Left kidney (tissue), 1 donor: ENCODE measurements at regions not wholly inside any gene's neighbourhood (a gene's known extent, or its start where the extent isn't known, plus 50 kb on each side); places are given as distances from the start of the nearest gene placed in this dataset.
A peak's percentile ranks its signal among the peaks of the same experiment; 100 is the strongest.

Experiments
- DNase-seq: peaks from one replicate; pipeline ENCODE4 v3.0.0-alpha.2; 2013

DNA sequence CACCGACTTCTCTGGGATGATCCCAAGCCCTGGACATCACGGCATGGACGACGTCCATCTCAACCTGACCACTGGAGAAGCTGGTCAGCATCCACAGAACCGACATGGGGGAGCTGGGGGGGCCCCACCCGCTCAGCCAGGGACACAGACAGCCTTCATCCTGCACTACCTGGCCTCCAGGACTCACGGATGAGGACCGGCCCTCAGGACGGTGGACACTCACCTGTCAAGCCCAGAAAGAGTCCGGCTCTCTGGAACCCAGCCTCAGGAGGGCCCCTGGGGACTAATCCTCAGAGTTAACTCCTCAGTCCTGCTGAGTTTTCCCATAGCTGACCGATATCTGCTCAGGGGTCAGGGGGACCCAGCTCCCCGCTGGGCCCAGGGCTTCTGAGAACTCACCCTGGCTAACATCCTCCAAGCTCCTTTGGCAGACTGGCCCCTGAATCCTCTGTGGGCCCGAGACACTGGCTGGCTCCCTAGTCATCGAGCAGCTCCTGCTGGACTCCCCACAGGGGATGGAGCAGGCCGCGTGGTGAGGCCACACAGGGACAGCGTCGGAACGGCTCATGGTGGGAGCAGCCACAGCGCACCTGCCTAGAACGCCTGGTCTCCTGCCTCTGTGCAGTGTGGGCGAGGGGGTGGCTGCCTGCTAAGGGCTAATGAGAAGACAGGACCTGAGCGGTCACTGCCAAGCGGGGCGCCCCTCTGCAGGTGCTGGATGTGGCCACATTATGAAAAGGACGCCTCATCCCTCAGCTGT, 649.2 kb downstream of the BRD1 start:
- no peak for DNase-seq

DNA sequence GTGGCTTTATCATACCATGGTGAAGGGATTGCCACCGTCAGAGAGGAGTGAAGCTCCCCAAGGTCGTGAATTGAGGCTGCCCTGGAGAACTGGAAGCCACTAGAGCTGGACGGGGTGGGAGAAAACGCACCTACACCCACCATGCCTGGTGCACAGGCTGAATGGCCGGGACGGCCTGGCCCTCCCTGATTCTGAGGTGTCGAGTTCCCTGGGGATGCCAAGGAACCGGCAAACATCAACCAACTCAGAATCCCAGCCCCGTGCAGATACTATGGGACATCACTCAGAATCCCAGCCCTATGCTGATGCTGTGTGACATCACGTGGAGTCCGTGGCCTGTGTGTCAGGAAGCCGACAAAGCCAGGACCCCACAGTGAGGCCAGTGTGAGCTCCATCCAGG, 650.0 kb downstream of the BRD1 start:
- no peak for DNase-seq

DNA sequence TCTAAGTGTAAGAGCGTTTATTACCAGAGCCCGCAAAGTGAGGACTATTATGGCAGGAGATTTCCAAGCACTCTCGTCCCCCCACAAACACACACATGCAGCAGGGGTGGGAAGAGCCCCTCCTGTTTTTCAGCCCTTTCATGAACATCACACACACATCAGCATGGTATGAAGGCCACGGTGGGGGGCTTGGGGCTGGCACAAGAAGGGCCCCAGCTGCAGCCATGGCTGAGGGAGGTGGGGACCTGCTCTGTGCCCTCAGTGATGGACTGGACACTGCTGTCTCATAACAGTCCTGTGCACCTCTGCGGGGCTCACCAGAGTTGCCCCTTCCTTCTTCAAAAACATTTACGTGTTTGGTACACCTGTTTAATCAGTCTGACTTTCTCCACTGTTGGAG, 650.7 kb downstream of the BRD1 start:
- no peak for DNase-seq

DNA sequence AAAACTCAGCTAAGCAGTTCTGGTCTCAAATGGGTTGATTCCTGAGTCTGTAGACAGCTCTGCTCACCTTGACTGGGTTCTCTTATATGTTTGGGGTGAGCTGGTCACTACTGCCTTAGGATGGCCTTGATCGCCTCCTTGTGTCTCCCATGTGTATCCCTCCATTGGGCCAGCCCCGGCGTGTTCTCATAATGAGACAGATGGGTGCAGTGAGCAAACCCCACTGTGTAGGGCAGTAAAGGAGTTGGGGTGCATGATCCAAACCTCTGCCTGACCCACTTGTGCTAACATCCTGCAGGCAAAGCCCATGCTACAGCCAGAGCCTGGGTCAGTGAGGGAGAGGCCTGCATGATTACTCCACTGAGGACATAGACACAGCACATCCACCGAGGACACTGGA, 657.6 kb downstream of the BRD1 start:
- DNase-seq, result no peak

DNA sequence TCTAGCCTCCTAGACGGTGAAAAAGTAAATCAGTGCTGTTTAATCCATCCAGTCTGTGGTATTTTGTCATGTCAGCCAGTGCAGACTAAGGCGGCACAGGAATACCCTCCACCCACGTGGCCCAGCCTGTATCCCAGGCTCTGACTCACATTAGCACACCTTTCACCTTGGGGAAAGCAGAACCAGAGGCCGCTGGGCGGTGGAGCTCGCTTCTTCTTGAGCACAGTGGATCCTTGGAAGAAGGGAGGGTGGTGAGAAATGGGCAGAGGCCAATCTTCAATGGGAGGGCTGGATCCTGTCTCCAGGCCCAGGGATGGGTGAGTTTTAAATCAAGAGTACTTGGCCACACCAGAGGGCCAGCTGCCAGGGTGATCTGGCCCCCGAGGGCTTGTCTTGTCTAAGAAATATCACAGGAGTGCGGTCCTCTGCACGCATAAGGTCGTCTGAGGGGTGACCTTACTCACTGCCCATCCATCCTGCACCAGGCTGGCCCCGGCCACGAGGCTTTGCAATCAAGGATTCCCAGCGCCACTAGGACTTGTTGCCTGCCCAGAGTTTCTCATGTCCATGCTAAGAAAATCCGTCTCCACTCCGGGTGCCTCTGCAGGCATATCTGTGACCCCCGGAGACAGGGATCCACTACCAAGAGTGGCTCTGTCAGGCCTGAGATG, 658.5 kb downstream of the BRD1 start:
- no peak for DNase-seq

DNA sequence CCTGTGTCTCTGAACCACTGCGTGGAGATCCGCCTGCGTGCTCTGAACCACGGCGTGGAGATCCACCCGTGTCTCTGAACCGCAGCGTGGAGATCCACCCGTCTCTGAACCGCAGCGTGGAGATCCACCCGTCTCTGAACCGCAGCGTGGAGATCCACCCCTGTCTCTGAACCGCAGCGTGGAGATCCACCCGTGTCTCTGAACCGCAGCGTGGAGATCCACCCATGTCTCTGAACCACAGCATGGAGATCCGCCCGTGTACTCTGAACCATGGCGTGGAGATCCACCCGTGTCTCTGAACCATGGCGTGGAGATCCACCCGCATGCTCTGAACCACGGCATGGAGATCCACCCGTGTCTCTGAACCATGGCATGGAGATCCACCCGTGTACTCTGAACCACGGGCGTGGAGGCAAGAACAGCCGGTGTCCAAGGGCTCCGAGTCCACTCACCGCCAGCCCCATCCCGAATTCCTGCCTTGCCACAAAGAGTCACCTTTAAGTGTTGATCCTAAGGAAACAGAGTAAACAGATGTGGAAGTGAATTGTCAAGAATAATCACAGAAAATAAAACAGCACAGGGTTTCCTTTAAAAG, 659.4 kb downstream of the BRD1 start:
- DNase-seq, result no peak

DNA sequence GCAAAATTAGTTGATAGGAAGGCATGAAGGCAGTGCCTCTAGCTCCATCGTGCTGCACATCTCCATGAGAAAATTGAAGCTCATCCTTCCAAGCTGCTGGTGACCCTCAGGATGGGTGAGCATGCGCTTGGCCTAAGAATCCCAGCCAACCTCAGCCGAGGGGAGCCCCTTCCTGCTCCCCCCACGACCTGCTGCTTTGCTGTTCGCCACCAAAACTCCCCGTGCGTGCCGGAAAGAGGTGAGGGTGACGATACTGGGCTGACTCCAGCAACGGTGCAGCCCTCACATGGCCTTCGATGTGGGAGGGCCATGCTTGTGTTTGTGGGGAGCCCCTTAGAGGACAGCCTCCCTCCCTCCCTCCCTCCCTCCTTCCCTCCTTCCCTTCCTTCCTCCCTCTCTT, 660.9 kb downstream of the BRD1 start:
- no peak for DNase-seq

DNA sequence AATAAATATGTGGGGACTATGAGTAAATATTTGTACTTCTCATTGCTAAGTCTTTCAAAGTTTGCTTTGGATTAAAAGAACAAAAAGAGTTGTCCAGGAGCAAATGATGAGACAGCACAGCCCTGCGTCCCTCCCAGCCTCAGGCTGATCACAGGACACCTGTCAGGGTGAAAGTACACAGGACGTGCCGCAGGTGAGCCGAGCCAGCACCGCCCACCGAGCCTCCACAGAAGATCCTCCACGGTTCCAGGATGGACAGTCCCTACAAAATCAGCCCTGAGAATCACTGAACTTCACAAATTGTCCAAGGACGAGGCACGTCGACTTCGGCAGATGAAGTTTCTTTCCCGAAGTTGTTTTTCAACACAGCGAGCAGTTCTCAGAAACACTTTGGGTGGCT, 661.5 kb downstream of the BRD1 start:
- DNase-seq, result no peak

DNA sequence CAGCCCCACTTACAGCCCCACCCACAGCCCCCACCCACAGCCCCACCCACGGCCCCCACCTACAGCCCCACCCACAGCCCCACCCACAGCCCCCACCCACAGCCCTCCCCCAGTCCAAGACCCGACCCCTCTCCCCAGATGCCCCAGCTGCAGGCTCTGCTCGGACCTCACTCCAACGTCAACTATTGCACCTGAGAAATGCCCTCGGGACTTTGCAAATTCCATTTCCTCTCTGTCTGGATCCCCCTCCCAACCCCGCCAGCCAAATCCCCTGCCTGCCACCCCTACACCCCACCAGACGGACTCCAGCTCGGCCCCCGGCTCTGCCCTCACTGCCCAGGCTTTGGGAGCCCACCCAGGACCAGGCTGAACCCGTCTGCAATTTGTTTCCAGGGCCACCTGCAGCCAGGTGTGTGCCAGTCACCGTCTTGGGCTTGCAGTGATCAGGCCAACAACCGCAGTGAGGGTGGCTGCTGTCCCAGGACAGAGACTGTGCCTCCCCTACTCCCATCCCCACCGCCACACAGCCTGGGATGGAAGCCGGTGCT, 662.8 kb downstream of the BRD1 start:
- no peak for DNase-seq

DNA sequence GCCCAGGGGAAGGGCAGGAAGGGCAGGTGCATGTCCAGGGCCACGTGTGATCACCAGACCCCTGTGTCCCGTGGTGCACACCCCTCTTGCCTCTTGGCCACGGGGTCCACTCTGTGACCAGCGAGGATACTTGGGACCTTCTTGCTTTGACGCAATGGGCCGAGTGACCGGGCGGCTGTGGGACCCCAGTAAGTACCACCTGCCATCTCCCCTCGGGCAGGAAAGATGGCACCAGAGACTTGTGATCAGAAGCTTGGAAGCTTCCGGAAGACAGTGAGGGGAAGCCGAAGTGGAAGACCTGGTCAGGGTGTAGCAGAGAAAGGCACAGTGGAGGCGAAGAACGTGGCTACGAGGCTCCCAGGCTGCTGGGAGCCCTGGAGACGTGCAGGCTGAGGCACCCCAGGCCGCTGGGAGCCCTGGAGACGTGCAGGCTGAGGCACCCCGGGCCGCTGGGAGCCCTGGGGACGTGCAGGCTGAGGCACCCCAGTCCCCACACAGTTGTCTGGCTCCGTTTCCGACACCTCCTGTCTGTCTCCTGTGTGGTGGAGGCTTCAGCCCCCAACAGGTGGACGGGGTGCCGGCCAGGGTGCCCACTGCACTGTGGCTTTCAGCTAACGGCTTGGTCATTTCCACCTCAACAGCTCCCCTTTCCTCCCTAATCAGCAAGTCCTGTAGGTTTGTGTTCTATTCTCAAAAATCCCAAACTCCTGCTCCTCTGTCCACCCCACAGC, 663.5 kb downstream of the BRD1 start:
- DNase-seq, result no peak

DNA sequence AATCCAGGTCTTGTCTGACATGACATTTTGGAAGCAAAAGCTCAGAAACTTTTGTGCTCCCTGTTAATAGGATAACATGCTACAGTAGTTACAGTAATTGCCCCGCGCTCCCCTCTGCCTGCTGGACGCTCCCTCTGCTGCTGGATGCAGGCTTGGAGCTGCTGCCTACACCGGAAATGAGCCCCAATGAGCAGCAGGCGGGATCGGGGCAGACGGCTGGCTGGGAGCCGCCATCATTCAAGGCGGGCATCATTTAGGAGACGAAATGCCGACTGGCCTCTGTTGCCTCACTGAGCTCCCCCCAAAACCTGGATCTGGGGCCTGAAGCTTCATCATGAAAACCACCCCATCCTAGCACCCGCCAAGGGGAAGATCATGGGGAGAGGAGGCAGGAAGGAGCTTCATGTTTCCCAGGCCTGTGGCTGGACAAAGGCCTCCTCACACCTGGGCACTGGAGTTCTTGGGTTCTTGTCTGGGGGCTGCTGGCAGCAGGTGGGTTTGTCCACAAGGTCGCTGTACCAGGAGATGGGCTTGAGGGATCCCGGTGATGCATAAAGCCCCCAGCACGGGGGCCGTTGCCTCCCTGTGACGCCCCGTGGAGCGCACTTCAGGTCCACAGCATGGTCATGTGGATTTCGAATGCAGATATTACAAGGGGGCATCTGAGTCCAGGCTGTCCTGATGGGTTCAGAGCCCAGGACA, 664.3 kb downstream of the BRD1 start:
- no peak for DNase-seq

DNA sequence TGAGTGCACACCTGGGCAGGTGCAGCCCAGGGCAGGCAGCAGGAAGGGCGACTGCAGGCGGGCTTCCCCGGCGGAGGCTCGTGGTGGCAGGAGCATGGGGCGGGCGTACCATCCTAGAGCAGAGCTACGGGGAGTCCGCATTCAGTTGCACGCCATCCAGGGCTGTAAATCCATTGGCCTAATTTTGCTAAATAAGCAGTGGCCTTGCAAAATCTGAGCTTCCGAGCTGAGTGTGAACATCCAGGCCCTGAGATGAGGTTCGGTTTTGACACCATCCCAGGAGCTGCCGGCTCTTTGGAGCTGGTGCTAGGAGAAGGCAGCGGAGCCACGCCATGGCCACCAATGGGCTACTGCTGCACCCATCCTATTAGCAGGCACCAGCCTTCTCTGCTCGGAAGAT, 664.8 kb downstream of the BRD1 start:
- no peak for DNase-seq

DNA sequence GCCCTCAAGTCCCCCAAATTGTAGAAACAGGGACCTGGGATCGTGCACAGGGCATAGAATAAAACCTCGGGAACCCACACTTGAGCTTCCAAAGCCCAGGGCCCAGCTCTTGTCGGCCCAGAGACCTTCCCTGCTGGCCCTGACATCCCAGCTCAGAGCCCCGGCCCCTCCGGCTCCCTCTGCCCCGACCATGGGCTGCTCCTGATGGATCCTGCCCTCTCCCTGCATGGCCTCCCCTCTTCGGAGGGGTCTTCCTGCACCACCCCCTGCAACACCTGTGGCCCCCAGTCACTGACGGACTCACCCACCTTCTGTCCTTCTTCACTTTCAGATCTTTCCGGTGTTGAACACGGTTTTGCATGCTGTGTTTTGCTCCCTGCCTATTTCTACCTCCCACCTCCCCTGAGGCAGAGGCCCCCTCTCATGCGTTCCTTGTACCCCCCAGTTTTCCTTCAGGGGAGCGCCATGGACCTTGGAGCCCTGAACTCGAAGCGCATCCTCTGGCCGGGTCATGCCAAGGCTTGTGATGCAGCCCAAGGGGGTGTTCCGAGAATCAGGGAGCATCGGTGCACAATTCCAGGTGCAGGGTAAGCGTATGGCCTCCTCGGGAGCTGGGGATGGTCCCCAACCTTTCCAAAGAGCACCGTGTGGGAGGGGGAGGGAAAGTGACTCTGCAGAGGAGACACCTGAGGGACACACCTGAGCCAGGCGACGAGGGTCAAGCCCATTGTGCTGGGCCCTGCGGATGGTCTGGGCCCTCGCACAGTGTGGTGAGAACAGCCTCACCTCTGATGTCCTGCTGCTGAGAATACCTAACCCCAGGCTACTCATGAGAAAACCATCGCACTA, 666.4 kb downstream of the BRD1 start:
- no peak for DNase-seq

DNA sequence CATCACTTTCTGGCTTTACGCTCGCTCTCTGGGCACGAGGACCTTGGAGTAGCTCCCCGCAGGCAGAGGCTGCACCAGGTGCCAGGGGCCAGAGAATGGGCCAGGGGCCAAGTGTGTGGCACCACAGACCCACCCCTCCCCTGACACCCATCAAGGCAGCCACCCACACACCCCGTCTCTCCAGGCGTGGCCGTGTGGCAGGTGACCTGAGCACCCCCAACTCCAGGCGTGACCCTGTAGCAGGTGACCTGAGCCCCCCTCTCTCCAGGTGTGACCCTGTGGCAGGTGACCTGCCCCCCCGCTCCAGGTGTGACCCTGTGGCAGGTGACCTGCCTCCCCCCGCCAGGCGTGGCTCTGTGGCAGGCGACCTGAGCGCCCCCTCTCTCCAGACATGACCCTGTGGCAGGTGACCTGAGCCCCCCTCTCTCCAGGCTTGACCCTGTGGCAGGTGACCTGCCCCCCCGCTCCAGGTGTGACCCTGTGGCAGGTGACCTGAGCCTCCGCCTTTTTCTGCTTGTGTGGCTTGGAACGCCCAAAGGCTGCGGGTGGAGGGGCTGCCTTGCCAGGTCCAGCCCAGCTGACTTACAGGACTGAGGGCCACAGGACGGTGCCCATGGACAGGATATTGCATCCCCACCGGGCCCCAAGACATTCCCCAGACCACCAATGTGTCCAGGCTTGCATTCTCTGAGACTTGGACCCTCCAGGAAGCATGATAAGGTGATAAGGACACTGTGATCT, 667.2 kb downstream of the BRD1 start:
- no peak for DNase-seq

DNA sequence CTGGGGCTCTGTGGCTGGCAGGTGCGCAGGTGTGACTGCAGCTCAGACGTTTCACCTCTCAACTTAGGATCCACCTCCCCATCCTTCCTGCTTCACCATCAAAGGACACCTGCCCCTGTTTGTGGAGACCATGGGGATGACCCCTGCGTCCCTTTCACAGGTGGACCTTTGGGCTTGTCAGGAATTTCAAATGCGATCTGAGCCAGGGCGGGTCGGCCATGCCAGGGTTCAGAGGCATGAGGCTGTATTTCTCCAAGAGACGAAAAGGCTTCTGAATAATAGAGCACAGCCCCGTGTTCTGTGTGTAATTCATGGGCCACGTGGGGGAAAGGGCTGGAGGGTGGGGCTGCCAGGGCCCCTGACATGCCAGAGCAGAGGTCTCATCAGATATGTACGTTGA, 668.0 kb downstream of the BRD1 start:
- no peak for DNase-seq

DNA sequence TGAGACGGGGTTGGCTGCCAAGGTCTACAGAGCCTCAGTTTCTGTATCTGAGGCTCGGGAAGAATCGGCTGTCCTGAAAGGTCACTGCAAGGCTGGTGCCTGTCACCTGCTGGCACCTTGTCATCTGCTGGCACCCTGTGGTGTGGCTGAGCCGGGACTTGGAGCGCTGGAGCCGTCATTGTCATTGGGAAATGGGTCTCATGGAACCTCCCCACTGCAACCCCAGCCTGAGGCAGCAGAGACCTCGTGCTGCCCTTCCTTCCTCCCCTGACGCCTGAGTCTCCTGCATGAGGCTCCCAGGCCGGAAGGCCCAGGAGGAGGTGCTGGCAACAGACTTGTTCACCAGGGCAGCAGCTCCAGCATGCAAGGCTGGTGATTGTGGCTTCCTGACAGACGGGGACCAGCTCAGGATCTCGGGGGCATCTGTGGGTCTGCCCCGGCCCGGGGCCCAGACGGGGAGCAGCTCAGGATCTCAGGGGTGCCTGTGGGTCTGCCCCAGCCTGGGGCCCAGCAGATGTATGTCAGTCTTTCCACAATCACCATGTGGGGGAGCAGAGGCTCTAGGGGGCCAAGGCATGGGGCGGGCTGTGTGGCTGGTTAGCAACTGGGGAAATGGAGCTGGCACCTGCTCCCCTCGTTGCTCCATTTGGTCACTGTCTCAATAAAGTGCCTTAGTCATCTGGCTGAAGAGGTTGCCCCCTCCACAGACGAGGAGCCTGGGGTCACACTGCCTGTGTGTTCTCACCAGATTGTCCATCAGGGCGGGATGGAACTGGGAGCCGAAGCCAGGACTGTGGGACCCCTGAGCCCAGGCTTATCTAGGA, 668.7 kb downstream of the BRD1 start:
- no peak for DNase-seq

DNA sequence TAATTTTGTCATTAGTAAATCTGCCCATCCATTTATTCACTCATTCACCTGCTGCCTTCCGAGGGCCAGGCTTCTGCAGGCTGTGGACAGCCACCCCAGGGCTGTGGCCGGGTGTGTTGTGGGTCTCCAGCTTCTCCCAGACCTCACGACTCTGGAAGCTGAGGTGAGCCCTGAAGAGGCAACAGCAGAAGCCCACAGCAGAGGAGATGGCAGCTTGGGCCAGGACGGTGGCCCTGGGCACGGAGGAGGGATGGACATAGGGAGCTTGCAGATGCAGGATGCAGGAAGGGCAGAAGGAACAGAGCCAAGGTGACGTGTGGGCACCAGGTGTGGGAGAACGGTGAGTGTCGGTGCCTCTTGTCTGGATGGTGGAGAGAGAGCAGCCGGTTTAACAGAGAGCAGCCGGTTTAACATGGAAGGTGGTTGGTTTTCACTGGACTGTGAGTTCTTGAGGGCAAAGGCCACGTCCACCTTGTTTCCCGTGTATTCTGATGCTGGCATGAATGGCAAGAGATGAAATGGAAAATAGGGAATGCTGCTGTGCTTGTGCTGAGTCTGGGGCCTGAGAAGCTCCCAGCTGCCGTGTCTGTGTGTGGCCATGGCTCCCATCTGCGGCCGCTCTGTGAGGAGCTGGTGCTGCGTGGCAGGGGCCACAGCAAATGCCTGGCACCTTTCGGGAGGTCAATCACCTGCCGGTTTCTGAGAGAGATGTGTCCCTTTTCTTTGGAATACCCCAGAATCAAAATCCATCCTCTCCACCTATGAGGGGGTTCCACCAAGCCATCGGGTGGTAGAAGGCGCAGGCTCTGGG, 669.9 kb downstream of the BRD1 start:
- DNase-seq, result no peak

DNA sequence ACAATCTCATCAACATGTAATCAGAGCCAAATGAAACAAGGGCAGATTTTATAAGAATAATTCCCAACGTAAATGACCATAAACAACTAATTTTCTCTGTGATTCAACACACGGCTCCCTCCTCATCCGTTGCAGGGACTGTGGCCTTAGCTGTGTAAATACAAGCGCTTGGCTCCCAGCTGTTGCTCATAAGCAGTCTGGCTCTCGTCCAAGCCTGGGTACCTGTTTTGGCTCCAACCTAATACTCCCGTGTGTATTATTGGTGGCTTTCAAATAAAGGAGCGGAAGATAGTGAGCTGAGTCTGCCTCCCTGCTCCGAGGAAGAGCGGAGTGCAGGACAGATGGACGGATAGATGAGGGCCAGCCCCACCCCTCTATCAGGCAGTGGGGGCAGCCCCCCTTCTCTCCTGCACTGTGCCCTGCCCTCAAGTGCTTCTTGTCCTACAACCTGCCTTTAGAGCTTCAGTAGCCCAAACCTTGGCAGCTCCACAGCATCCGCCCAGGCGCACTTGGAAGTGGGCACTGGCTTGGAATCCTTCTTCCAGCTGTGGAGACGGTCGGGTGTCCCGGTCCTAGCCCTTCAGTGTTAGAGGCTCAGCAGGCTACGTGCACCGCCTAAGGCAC, 670.9 kb downstream of the BRD1 start:
- peak; percentile 30 for DNase-seq
